HG02938 (cell line): ENCODE measurements at regions not wholly inside any gene's neighbourhood (a gene's known extent, or its start where the extent isn't known, plus 50 kb on each side); places are given as distances from the start of the nearest gene placed in this dataset.

Experiments
- ATAC-seq: cut with Tn5 transposase; IDR thresholded peaks from one replicate; pipeline ENCODE4 v1.9.1; 2021; ENCODE audit warnings: mild to moderate bottlenecking, moderate library complexity; ENCODE audit not compliant: unreplicated experiment

DNA sequence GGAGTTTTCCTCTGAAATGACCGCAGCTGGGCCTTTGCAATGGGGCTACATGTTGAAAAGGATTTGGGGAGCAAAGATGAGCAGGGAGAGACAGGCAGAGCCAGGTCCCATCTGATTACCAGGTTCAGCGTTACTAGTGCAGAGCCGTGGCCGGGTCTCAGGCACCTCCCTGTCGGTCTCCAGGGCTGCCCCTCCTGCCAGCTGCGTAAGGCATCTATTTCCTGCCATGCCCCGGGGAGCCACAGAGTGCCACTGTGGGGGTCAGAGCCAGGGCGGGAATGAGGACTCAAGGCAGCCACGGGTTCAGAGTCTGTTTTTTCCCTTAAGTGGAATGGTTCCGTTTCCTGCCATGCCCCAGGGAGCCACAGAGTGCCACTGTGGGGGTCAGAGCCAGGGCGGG is 382.6 kb upstream of the SHH start:
- ATAC-seq: no peak

DNA sequence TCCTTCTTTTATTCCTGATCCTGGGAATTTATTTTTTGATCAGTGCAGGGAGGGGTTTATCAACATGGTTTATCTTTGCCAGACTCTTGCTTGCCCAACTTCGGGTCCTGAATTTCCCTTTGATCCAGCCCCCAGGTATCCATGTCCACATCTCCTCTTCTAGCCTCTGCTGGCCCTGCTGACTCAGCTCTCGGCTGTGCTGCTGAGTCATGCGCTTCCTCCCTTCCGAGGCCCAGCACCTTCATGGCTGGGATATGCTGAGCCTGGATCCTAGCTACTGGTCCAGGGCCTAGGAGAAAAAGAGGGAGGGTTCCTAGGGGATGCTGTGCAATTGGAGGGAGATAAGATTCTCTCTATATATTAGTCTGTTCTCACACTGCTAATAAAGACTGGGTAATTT is 380.7 kb upstream of the SHH start:
- no peak for ATAC-seq

DNA sequence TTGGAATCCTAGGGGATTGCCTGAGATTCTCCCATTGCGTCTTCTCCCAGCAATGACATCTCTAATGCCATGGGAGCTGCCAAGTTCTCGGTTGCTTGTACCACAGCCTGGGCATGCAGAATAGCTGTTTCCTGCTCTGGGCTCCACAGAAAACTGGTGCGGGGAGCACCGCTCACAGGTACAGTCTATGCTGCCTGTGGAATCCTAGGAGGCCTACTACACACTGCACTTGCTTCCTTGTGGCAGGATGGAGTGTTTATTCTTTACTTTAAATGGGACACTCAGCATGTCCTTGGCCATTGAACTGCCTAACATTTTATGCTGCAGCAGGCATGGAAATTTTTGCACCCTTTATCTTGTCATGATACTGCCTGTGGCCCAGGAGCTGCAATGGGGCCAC is 378.8 kb upstream of the SHH start:
- no peak for ATAC-seq

DNA sequence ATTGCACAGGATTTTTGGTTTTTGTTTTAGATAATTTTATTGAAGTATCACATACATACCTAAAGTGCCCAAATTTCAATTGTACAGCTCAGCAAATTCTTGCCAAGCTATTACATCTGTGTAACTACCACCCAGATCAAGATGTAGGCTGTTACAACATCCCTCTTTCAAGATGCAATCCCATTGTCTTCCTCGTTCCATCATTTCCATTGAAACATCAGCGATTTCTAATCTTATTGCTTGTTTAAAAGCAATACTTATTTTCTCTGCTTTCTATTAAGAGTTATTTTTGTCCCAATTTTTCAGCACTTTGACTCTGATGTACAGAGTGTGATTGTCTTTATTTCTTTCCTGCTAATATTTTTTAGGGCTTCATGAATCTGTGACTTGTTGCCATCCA is 372.8 kb upstream of the SHH start:
- ATAC-seq: no peak

DNA sequence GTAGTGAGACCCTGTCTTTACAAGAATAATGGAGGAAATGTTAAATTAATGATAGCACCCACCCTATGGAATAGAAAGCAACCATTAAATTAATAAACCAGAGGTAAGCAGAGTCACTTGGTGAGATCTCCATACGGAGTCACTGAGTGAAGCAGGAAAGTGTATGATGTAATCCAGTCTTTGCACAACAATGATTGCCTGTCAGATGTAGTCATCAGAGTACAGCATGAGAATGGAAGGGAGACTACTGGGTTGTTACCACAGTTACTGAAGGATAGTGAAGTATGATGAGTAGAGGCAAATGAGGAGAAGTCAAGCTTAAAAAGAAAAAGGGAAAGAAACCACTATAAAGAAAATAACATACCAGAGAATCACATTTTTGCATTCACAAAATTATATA is 371.9 kb upstream of the SHH start:
- no peak for ATAC-seq

DNA sequence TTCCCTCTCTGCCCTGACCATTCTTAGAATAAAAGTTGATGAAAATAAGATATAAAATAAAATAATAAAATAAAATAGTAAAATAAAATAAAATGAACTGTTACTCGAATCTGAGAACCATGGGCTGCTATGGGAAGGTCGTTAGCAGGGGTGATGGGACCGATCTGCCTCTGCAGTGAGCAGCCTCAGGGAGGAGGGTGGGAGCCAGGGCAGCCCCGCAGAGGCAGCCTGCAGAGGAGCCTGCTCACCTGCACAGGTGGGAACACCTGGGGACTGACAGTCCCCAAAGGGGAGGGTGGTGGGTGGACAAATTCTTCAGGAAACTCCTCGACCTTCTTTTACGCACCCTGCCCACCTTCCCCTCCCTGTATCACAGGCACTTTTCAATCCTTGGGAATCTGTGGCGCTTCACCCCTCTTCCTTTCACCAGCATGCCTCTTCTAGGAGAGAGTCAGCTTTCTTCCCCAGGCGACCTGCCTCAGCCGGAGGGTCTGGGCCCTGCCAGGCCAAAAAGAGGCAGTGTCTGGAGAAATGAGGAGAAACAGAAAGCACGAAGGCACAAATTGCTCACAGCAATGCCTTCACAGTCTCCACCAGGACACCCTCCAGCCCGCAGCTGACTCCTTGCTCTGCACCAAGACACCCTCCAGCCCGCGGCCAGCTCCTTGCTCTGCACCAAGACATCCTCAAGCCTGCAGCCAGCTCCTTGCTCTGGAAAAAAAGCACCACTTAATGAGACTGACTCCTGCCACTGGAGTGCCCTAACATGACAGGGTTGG is 368.4 kb upstream of the SHH start:
- no peak for ATAC-seq

DNA sequence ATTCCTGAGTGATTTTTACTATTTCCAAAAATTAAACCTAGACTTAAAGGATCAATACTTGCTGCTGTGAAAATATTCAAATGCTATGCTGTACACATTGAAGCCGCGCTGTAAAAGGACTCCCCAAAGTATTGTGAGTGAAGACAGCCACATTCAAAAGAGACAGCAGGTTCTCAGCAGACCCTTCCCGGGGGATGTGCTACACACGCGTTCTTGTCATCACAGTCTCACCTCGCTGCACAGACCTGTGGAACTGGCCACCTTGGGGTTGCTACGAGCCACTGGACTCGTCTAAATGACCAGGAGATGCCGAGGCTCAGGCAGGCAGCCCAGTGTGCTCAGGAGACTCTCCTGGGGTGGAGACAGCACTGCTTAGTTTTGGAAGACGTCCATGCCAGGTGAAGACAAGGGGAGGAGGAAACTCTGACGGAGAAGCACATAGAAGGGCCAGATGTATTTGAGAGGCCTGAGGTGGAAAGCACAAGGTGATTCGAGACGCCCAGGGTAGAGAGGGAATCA is 367.7 kb upstream of the SHH start:
- no peak for ATAC-seq

DNA sequence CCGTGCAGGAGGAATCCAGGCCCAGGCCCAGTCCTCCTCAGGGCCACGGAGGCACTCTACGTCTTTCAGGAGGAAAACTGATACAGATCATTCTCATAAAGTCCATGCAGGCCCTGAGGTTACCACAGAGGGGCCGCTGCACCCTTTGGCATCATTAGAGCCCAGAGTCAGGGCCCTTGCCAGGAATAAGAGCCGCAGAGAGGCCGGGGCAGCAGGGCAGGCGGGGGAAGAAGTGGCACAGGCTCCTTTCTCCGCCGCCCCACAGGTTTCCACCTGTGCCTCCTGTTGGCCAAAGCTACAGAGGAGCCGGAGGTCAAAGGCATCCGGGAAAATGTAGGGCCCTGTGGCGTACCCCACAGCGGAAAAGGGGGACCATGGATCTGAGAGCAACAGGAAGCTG is 366.6 kb upstream of the SHH start:
- no peak for ATAC-seq

DNA sequence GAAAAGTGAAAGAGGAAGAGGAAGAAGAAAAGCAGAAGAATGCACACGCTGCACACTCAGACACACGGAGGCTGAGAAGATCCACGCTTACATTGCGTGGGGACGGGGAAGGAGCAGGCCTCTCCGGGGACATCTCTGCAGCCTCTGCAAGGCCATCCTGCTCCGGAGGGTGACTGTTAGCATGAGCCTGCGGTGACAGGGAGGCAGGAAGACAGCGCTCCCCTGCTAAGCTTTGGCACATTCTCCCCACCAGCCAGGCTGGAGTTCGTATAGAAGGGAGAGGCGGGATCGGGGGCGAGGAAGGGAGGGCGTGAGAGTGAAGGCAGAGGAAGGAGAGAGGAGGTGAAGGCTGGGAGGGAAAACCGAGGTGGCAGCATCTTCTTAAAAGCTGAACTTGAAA is 366.0 kb upstream of the SHH start:
- no peak for ATAC-seq

DNA sequence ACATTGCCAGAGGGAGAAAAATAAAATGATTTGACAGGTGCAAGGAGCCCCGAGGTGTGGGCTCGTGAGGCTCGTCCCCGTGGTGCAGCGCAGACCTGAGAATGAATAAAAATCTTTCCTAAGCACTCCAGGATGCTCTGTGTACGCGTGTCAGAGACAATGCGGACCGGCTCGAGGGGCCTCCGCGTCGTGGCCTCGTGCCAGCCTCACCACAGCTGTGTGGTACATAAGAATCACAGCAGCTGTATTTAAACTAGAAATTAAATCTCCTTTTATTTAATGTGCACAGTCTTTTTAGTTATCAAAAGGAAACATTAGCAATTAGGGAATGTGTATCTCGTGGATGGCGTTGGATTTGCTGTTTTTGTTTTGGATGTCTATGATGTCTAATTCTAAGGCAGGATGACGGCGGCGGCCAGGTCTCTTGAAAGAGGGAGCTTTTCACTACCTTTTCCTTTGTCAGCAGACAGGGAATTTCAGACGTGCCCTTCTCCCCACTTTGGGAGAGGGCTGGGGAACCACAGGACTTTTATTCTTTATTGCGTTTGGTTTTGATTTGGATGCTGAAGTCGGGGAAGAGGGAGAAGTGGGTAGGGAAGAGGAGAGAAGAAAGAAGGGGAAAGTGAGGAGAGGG is 365.3 kb upstream of the SHH start:
- no peak for ATAC-seq

DNA sequence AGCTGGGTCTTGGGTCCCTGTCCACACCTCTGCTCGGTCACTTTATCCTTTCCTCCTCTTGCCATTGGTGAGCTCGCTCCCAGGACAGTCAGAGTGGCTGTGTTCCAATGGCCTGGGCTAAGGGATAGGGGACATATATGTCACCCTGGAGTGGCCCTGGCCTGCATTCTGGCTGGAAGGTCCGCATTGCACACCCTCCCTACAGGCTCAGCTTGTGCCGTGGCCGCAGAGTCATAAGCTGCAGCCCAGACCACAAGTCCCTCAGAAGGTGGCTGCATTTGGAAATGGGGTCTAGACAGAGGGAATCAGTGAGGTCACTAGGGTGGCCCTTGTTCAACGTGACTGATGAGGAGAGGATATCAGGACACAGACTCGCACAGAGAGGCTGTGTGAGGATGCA is 363.8 kb upstream of the SHH start:
- ATAC-seq: no peak

DNA sequence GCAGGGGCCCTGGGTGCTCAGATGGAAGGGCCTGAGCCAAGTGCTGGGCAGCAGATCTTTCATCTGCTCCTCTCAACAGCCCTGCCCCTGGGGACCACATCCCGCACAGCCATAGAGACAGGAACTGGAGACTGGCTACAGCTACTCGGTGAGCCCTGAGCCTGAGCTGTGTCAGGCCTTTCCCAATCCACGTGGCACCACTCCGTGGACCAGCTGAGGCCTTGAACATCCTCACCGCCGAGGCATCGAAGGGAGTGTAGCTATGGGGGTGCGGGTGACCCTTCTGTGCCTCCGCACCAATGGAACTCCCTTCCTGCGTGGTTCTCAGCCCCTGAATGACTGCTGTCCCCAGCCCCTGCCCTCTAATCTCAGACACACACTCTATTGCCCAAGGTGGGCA is 362.7 kb upstream of the SHH start:
- ATAC-seq: no peak

DNA sequence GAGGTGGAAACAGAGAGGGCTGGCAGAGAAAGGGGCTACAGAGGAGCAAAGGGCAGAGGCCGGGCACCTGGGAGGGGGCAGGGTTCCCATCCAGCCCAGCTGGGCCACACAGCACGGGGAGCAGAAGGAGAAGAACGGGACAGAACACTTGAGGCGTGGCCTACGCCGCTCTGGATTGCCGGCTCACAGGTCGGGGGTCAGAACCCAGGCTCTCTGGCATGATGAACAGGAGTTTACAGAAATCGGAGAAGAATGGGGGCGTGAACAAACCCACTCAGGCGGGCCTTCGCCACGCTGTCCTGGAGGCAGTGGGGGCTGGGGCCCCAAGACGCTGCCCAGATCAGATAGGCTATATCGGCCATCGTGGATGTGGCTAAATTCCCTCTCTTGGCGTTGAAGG is 362.2 kb upstream of the SHH start:
- no peak for ATAC-seq

DNA sequence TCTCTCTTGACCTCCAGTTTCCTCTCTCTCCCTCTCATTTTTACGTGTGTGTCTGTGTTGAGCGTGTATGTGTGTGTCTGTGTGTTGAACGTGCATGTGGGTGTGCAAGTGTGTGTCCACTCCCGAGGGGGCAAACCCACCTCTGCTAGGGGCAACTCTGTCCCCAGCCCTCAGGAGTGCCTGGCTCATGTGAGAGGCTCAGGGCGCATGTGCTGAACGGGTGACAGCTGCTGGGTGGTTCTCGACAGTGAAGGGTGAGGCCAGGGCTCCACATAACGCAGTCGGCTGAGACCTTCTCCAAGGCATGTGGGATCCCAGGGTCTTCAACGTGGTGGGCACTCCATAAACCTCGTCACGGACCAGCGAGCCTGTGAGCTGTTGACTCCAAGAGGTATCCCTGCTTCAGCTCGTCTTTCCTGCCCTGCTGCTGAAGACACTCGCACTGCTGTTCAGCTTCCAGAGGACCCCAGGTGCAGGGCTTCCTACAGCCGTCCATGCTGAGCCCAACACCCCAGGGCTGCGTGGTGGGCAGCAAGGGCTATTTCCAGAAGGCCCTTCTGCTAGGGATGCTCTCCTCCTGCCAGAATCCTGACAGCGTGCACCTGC is 361.6 kb upstream of the SHH start:
- no peak for ATAC-seq

DNA sequence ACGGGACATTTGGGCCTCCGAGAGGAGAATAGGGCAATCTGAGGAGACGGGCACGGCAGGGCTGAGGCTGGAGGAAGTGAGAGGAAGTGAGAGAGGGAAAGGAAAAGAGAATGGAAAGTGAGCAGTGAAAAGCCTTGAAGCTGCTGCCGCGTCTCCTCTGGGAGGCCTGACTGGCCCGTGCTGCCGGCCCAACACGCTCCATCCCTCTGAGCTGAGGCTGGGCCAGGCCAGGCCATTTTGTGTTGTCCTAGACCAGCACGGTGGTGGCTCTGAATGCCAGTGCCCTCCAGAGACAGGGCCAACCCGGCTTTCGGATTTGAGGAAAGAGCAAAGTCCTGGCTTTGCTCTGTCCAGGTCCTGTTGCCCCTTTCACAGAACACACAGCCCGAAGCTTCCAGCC is 361.1 kb upstream of the SHH start:
- no peak for ATAC-seq

DNA sequence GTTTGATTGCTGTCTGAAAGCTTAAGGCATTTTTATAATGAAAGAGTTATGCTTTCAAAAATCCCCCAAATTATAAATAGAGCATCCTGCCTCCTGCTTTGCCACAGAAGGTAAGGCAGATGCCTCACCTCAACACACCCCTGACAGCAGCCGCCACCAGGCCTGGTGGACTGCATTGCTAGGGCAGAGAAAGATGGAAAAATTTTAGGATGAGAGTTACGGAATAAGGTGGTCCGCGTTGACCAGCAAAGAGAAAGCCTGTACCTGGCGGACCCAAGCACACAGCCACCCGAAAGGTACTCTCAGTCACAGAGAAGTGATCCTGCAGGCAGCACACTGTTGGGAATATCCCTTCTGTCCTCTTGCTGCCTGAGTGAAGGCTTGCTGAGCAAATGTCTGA is 360.4 kb upstream of the SHH start:
- no peak for ATAC-seq

DNA sequence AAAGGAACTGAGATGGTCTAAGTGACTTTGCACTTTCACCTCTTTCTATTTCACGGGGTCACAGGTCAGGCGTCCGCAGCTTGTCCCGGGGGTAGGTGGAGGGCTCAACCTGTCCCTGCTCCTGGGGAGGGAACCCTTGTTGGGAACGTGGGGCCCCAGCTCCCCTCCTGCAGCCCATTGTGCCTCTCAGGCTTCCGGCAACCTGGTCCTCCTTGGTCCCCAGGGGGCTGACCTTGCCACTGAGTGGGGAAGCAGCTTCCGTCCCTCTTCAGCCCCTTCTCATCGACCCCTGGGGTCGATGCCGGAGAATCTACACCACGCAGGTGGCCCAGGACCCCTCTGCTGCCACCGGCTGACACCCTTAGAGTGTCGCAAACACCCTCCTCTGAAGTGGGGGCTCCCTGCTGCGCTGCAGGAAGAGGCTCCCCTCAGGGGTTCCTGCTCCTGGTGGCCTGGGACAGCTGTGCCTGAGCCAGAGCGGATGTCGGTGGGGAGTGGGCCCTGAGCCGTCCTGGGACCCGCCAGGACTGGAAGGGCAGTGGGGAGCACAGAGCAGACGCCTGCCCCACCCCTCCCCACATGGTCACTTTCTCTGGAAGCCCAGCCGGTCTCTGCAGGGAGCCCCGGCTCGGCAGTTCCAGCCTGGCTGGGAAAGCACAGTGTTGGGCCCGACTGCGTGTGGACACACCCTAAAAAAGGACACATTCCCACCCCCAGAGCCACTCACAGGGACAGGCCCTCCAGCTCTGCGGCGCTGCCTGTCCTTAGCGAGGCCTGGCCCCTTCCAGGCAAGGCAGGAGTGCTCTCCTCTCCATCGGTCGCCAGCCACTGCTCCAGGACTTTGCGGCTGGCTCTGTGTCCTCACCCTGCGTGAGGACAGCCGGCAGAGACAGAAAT is 357.5 kb upstream of the SHH start:
- no peak for ATAC-seq

DNA sequence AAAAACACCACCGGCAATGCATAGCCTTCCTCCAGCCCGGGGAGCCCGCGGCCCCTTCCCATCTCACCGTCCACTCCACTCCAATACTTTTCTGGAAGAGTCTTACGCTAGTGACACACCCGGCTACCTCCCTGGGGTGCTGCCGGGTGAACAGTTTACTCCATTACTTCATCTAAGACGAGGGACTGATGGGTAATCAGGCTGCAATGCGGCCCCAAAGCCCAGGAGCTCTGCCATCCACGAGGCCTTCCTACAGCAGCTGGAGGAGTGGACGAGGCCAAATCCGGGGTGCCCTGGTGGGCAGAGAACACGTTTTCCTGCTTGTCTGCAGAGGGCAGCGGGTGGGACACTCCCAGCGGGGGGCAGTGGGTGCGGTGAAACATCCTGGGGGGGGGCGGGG is 356.2 kb upstream of the SHH start:
- no peak for ATAC-seq

DNA sequence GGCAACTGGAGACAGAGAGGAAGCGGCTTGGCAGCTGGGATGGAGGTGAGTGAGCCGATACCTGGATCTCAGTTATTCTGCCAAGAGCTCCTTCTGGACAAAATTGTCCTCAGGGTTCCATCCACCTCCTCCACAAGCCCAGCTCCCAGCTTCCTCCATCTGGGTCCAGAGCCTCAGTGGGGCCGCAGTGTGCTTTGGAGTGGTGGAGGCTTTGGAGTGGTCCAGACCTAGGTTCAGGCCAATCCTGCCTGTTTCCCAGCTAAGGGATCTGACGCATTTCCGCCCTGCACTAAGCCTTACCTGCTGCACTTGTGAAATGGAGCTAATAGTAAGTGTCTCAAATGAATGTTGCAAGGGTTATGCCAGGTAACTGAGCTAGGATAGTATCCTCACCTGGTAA is 355.7 kb upstream of the SHH start:
- no peak for ATAC-seq

DNA sequence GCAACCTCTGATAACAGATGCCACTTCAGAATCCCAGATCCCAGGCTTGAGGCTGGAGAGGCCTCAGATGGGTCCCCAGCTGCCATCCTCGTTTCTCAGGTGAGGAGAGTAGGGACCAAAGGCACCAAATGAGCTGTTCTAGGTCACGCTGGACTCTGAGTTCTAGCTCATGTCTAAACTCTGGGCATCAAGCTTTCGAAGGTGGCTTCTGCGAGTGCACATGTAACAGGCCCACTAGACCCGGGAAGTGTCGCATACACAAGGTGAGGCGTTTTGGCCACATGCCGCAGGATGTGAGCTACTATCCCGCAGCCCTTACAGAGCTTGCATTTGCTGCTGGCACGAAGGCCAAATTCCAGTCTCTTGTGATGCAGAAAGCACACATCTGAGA is 355.1 kb upstream of the SHH start:
- ATAC-seq: no peak

DNA sequence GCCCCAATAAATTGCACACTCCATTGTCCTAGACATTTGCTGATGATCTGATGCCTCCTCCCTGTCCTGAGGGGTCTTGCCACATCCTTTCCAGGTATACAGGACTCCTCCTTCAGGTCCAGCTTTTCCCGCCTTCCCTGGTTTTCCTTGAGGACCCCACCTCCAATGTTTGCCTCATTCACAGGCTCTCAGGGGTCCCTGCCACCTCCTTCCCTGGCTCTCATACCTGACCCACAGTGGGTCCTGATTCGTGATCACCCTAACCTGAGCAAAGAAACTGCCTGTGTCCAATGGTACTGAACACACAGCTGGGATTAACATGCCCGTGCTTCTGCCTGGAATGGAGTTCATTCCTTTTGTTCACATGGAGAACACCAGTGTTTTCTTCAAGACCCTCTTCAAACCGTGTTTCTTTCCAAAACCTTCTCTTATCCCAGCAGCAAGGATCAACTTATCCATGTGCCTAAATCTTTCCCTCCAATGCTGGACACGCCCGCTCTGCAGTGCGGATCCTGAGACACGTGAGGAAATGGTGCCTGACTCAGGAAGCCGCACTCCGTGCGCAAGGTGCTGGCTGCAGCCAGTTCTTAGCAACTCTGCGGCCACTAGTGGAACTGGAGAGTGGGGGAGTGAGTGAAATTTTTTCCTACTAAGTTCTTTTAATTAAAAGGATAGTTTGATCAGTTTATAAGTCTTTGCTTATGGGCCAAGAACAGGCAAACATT is 354.6 kb upstream of the SHH start:
- no peak for ATAC-seq
